Neural progenitor cell (in vitro differentiated cells): ENCODE measurements at regions not wholly inside any gene's neighbourhood (a gene's known extent, or its start where the extent isn't known, plus 50 kb on each side); places are given as distances from the start of the nearest gene placed in this dataset.

ENCODE experiments used
- EZH2 ChIP-seq: fragments of 200-600 bp; sonication (generic); IDR thresholded peaks from 2 replicates; pipeline ENCODE4 v1.6.1; 2017; ENCODE audit warnings: antibody characterized with exemption, mild to moderate bottlenecking, moderate library complexity
- EZH2phosphoT487 ChIP-seq: fragments of 200-600 bp; sonication (generic); IDR thresholded peaks from 2 replicates; pipeline ENCODE4 v1.6.1; 2017; ENCODE audit warnings: antibody characterized with exemption
- TF ChIP-seq, protein P1 (sequence below): fragments of 200-600 bp; sonication (generic); IDR thresholded peaks from 2 replicates; pipeline ENCODE4 v1.5.1; 2017; ENCODE audit warnings: antibody characterized with exemption, mild to moderate bottlenecking

DNA sequence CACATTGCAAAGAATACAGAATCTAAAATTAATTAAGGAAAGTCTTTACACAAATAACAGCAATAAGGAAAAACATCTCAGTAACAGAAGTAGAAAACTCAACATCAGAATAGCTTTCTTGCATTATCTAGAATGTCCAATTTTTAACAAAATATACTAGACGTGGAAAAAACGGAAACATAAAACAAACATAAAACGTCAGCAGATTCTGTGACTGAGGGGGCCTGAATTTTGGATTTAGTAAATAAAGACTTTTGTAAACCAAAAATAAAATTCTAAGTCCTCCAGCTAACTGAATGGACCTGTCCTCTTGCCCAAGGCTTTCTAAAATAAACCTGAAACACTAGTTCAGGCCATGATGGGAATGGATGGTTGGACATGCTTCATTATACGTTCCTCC is 773.5 kb upstream of the LRRTM1 start:
- TF ChIP-seq, protein P1, sequence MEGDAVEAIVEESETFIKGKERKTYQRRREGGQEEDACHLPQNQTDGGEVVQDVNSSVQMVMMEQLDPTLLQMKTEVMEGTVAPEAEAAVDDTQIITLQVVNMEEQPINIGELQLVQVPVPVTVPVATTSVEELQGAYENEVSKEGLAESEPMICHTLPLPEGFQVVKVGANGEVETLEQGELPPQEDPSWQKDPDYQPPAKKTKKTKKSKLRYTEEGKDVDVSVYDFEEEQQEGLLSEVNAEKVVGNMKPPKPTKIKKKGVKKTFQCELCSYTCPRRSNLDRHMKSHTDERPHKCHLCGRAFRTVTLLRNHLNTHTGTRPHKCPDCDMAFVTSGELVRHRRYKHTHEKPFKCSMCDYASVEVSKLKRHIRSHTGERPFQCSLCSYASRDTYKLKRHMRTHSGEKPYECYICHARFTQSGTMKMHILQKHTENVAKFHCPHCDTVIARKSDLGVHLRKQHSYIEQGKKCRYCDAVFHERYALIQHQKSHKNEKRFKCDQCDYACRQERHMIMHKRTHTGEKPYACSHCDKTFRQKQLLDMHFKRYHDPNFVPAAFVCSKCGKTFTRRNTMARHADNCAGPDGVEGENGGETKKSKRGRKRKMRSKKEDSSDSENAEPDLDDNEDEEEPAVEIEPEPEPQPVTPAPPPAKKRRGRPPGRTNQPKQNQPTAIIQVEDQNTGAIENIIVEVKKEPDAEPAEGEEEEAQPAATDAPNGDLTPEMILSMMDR = no peak
- TF ChIP-seq EZH2 (no peak), EZH2phosphoT487 (no peak)
